ENCODE measurements at regions not wholly inside any gene's neighbourhood (a gene's known extent, or its start where the extent isn't known, plus 50 kb on each side); places are given as distances from the start of the nearest gene placed in this dataset.
"Not testable (repeated sequence)": the region's sequence is repeated elsewhere in the genome, so short reads cannot be mapped to it uniquely, and the experiment has no call there.

GRCh38 chr15:34496207-34496995 is 58.8 kb upstream of the GOLGA8A start:
- no peak overlapping the region for H3K27ac ChIP-seq
- no peaks in the 10 kb centered on the region for H3F3A ChIP-seq (ENCODE audit: insufficient read depth)
- no peak overlapping the region for H3K4me2 ChIP-seq (ENCODE audit: unreplicated experiment)
- H3K4me1 ChIP-seq (ENCODE audit: insufficient read depth): no peaks in the 10 kb centered on the region
- 9 to 13% methylated on average over 25 to 30 of the region's 30 CpGs for WGBS, 2 experiments (ENCODE audit: low coverage in 1 of 2, low lambda C conversion rate in 2 of 2, missing lambda C conversion rate in 2 of 2)
- H4K20me1 ChIP-seq (ENCODE audit: insufficient read depth): no peaks in the 10 kb centered on the region
- in situ Hi-C loops (cut with MboI): no loop called here
- no peaks in the 10 kb centered on the region for H3K36me3 ChIP-seq (ENCODE audit: low read depth)
- no peaks in the 10 kb centered on the region for H3K79me2 ChIP-seq (ENCODE audit: insufficient read depth)
- DNase-seq: no peak
- H3K4me3 ChIP-seq: no peak overlapping the region
- H2AFZ ChIP-seq: no peak overlapping the region
- peaks cover 74% of the 10 kb centered on the region for H3K27me3 ChIP-seq (replicated peaks; ENCODE audit: insufficient read depth)
- no peaks in the 10 kb centered on the region for H3K9me2 ChIP-seq (ENCODE audit: insufficient read depth)
- TF ChIP-seq EZH2phosphoT487 (IDR thresholded peaks at IDR 0.05; ENCODE audit: insufficient read depth, low read depth) (no peak), EZH2 (IDR thresholded peaks at IDR 0.05; ENCODE audit: insufficient read depth, poor library complexity, severe bottlenecking) (no peak)
- H3K9ac ChIP-seq: no peak overlapping the region
- no peaks in the 10 kb centered on the region for H3K9me3 ChIP-seq (ENCODE audit: low read depth)

DNA sequence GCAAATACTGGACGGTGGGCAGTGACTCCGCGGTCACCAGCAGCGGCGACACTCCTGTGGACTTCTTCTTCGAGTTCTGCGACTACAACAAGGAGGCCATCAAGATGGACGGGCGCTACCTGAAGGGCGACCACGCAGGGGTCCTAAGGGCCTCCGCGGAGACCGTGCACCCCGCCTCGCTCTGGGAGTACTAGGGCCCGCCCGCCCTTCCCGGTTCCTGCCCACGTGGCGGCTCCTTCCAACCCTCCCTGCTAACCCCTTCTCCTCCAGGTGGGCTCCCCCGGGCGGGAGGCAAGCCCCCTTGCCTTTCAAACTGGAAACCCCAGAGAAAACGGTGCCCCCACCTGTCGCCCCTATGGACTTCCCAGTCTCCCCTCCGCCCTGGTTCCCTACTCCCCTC is 58.1 kb upstream of the GOLGA8A start:
- in situ Hi-C loops (cut with MboI); H3K4me2 ChIP-seq (ENCODE audit: unreplicated experiment); H3F3A ChIP-seq (ENCODE audit: insufficient read depth); H3K79me2 ChIP-seq (ENCODE audit: insufficient read depth); H3K36me3 ChIP-seq (ENCODE audit: low read depth); H3K4me1 ChIP-seq (ENCODE audit: insufficient read depth); H3K9ac ChIP-seq; H3K27ac ChIP-seq; H3K9me3 ChIP-seq (ENCODE audit: low read depth); H2AFZ ChIP-seq; DNase-seq; H3K9me2 ChIP-seq (ENCODE audit: insufficient read depth); H4K20me1 ChIP-seq (ENCODE audit: insufficient read depth); H3K4me3 ChIP-seq: not testable (repeated sequence)
- H3K27me3 ChIP-seq (replicated peaks; ENCODE audit: insufficient read depth): peaks cover 81% of the 10 kb centered on the region
- 18 to 24% methylated on average over 4 to 26 of the region's 26 CpGs for WGBS, 2 experiments (ENCODE audit: low coverage in 1 of 2, low lambda C conversion rate in 2 of 2, missing lambda C conversion rate in 2 of 2)

- in situ Hi-C loops (cut with MboI): no loop called here
- no peak overlapping the region for H2AFZ ChIP-seq
- no peaks in the 10 kb centered on the region for H3F3A ChIP-seq (ENCODE audit: insufficient read depth)
- no peaks in the 10 kb centered on the region for H3K79me2 ChIP-seq (ENCODE audit: insufficient read depth)
- no peaks in the 10 kb centered on the region for H4K20me1 ChIP-seq (ENCODE audit: insufficient read depth)
- no peaks in the 10 kb centered on the region for H3K9me3 ChIP-seq (ENCODE audit: low read depth)
- 0 out of 2 replicates have a peak, but pooled peaks have one; percentile 22 for TF ChIP-seq EZH2phosphoT487 (IDR thresholded peaks at IDR 0.05; ENCODE audit: insufficient read depth, low read depth)
- peak; percentile 73 for TF ChIP-seq EZH2 (IDR thresholded peaks at IDR 0.05; ENCODE audit: insufficient read depth, poor library complexity, severe bottlenecking)
- H3K4me2 ChIP-seq (ENCODE audit: unreplicated experiment): no peak overlapping the region
- 17 to 26% methylated on average over 13 to 20 of the region's 20 CpGs for WGBS, 2 experiments (ENCODE audit: low coverage in 1 of 2, low lambda C conversion rate in 2 of 2, missing lambda C conversion rate in 2 of 2)
- DNase-seq: no peak
- no peak overlapping the region for H3K9ac ChIP-seq
- H3K27me3 ChIP-seq (replicated peaks; ENCODE audit: insufficient read depth): peaks cover 74% of the 10 kb centered on the region
- no peak overlapping the region for H3K4me3 ChIP-seq
- H3K27ac ChIP-seq: no peak overlapping the region
- no peaks in the 10 kb centered on the region for H3K4me1 ChIP-seq (ENCODE audit: insufficient read depth)
- H3K36me3 ChIP-seq (ENCODE audit: low read depth): no peaks in the 10 kb centered on the region
- H3K9me2 ChIP-seq (ENCODE audit: insufficient read depth): no peaks in the 10 kb centered on the region
Observed at GRCh38 chr15:34494084-34494399, 56.4 kb upstream of the GOLGA8A start.

GRCh38 chr15:34493001-34493400 is 55.4 kb upstream of the GOLGA8A start:
- TF ChIP-seq EZH2phosphoT487 (IDR thresholded peaks at IDR 0.05; ENCODE audit: insufficient read depth, low read depth) (no peak), EZH2 (IDR thresholded peaks at IDR 0.05; ENCODE audit: insufficient read depth, poor library complexity, severe bottlenecking) (no peak)
- Histone ChIP-seq H2AFZ (no peak overlapping the region), H3F3A (ENCODE audit: insufficient read depth) (no peaks in the 10 kb centered on the region), H3K9ac (no peak overlapping the region), H3K79me2 (ENCODE audit: insufficient read depth) (no peaks in the 10 kb centered on the region), H3K27ac (no peak overlapping the region), H3K9me3 (ENCODE audit: low read depth) (no peaks in the 10 kb centered on the region), H3K4me3 (no peak overlapping the region), H3K4me1 (ENCODE audit: insufficient read depth) (no peaks in the 10 kb centered on the region), H3K27me3 (replicated peaks; ENCODE audit: insufficient read depth) (peaks cover 64% of the 10 kb centered on the region), H4K20me1 (ENCODE audit: insufficient read depth) (no peaks in the 10 kb centered on the region), H3K9me2 (ENCODE audit: insufficient read depth) (no peaks in the 10 kb centered on the region), H3K36me3 (ENCODE audit: low read depth) (no peaks in the 10 kb centered on the region), H3K4me2 (ENCODE audit: unreplicated experiment) (no peak overlapping the region)
- 87 to 95% methylated on average over 1 of the region's 1 CpG for WGBS, 2 experiments (ENCODE audit: low coverage in 1 of 2, low lambda C conversion rate in 2 of 2, missing lambda C conversion rate in 2 of 2)
- in situ Hi-C loops (cut with MboI): no loop called here
- no peak for DNase-seq

GRCh38 chr15:34491488-34491887 is 53.9 kb upstream of the GOLGA8A start:
- H3K4me1 ChIP-seq (ENCODE audit: insufficient read depth); H2AFZ ChIP-seq; H3F3A ChIP-seq (ENCODE audit: insufficient read depth); H3K36me3 ChIP-seq (ENCODE audit: low read depth); H3K27ac ChIP-seq; in situ Hi-C loops (cut with MboI); DNase-seq; H3K79me2 ChIP-seq (ENCODE audit: insufficient read depth); H4K20me1 ChIP-seq (ENCODE audit: insufficient read depth); H3K9me3 ChIP-seq (ENCODE audit: low read depth); H3K9ac ChIP-seq; H3K4me3 ChIP-seq; H3K4me2 ChIP-seq (ENCODE audit: unreplicated experiment); H3K9me2 ChIP-seq (ENCODE audit: insufficient read depth): not testable (repeated sequence)
- 95 to 96% methylated on average over 1 of the region's 1 CpG for WGBS, 2 experiments (ENCODE audit: low coverage in 1 of 2, low lambda C conversion rate in 2 of 2, missing lambda C conversion rate in 2 of 2)
- peaks cover 49% of the 10 kb centered on the region for H3K27me3 ChIP-seq (replicated peaks; ENCODE audit: insufficient read depth)
